GM19324 (cell line): ENCODE measurements at regions not wholly inside any gene's neighbourhood (a gene's known extent, or its start where the extent isn't known, plus 50 kb on each side); places are given as distances from the start of the nearest gene placed in this dataset.

Experiments
- ATAC-seq: cut with Tn5 transposase; IDR thresholded peaks from one replicate; pipeline ENCODE4 v1.9.1; 2021; ENCODE audit warnings: mild to moderate bottlenecking, moderate library complexity; ENCODE audit not compliant: unreplicated experiment, low FRiP score

GRCh38 chr2:220079595-220079994 lies 452.2 kb downstream of the SLC4A3 start:
- no peak for ATAC-seq

- no peak for ATAC-seq
Observed at GRCh38 chr2:220081171-220081570, 453.7 kb downstream of the SLC4A3 start.

GRCh38 chr2:220090050-220090449 lies 462.6 kb downstream of the SLC4A3 start:
- no peak for ATAC-seq

- no peak for ATAC-seq
Observed at GRCh38 chr2:220096406-220096805, 469.0 kb downstream of the SLC4A3 start.

- no peak for ATAC-seq
Observed at GRCh38 chr2:220101980-220102379, 474.6 kb downstream of the SLC4A3 start.

GRCh38 chr2:220103596-220103995 lies 476.2 kb downstream of the SLC4A3 start:
- no peak for ATAC-seq

- no peak for ATAC-seq
Observed at GRCh38 chr2:220104871-220105351, 477.5 kb downstream of the SLC4A3 start.

- ATAC-seq = no peak
Observed at GRCh38 chr2:220106065-220106464, 478.6 kb downstream of the SLC4A3 start.

GRCh38 chr2:220107380-220107791 lies 480.0 kb downstream of the SLC4A3 start:
- ATAC-seq = no peak

GRCh38 chr2:220114443-220114842 lies 487.0 kb downstream of the SLC4A3 start:
- ATAC-seq = no peak

- ATAC-seq = no peak
Observed at GRCh38 chr2:220117025-220117424, 489.6 kb downstream of the SLC4A3 start.

- no peak for ATAC-seq
Observed at GRCh38 chr2:220120041-220120440, 492.6 kb downstream of the SLC4A3 start.

- ATAC-seq = no peak
Observed at GRCh38 chr2:220123751-220124150, 496.3 kb downstream of the SLC4A3 start.

- no peak for ATAC-seq
Observed at GRCh38 chr2:220125551-220125950, 498.1 kb downstream of the SLC4A3 start.

- no peak for ATAC-seq
Observed at GRCh38 chr2:220127311-220127710, 499.9 kb downstream of the SLC4A3 start.

- no peak for ATAC-seq
Observed at GRCh38 chr2:220127876-220128275, 500.4 kb downstream of the SLC4A3 start.

- no peak for ATAC-seq
Observed at GRCh38 chr2:220129391-220129790, 502.0 kb downstream of the SLC4A3 start.

GRCh38 chr2:220134756-220135534 lies 507.5 kb downstream of the SLC4A3 start:
- no peak for ATAC-seq

GRCh38 chr2:220143336-220143735 lies 515.9 kb downstream of the SLC4A3 start:
- ATAC-seq = no peak

- no peak for ATAC-seq
Observed at GRCh38 chr2:220144411-220144810, 517.0 kb downstream of the SLC4A3 start.

- no peak for ATAC-seq
Observed at GRCh38 chr2:220147161-220148038, 520.0 kb downstream of the SLC4A3 start.
